Testis (tissue), 2 donors: ENCODE measurements at regions not wholly inside any gene's neighbourhood (a gene's known extent, or its start where the extent isn't known, plus 50 kb on each side); places are given as distances from the start of the nearest gene placed in this dataset.

ENCODE experiments used
- POLR2A ChIP-seq: fragments of 450-650 bp; IDR thresholded peaks from one replicate; pipeline ENCODE4 v1.6.1; 2017; ENCODE audit warnings: antibody characterized with exemption, mild to moderate bottlenecking, moderate library complexity
- TF ChIP-seq, protein P1 (sequence below), 3 experiments: fragments of 450-650 bp in 2 of 3; fragments of 200-600 bp in 1 of 3; sonication (generic) in 1 of 3; IDR thresholded peaks; one replicate each; pipeline ENCODE4 v1.5.1; 2016 to 2019; ENCODE audit warnings: antibody characterized with exemption in 3 of 3, mild to moderate bottlenecking in 2 of 3, moderate library complexity in 1 of 3

DNA sequence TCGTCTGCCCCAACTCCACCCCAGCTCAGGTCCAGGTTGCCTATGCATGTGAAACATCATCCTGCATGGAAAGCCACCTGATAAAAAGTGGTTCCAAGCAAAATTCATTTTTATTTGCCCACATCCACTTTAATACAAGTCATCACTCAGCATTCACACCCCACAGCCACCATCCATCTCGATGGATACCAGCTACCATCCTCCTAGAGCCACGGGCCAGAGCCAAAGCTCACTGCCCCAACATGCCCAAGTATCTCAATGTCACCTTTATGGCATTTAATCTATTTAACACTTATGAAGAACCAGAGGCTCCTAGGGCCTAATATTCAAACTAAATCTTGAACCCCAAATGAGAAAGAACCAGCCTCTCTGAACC is 70.5 kb downstream of the COPRS start:
- TF ChIP-seq POLR2A: no peak
- TF ChIP-seq, protein P1, sequence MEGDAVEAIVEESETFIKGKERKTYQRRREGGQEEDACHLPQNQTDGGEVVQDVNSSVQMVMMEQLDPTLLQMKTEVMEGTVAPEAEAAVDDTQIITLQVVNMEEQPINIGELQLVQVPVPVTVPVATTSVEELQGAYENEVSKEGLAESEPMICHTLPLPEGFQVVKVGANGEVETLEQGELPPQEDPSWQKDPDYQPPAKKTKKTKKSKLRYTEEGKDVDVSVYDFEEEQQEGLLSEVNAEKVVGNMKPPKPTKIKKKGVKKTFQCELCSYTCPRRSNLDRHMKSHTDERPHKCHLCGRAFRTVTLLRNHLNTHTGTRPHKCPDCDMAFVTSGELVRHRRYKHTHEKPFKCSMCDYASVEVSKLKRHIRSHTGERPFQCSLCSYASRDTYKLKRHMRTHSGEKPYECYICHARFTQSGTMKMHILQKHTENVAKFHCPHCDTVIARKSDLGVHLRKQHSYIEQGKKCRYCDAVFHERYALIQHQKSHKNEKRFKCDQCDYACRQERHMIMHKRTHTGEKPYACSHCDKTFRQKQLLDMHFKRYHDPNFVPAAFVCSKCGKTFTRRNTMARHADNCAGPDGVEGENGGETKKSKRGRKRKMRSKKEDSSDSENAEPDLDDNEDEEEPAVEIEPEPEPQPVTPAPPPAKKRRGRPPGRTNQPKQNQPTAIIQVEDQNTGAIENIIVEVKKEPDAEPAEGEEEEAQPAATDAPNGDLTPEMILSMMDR (IDR thresholded peaks at IDR 0.05): no peak
